NCI-H146 treated with DMSO at 0.1 percent for 48 hours (cell line): ENCODE measurements at regions not wholly inside any gene's neighbourhood (a gene's known extent, or its start where the extent isn't known, plus 50 kb on each side); places are given as distances from the start of the nearest gene placed in this dataset.

Experiments used
- DNase-seq: peaks from one replicate; lab custom pipeline; 2025; ENCODE audit not compliant: unreplicated experiment; lab: John Stamatoyannopoulos, UW

DNA sequence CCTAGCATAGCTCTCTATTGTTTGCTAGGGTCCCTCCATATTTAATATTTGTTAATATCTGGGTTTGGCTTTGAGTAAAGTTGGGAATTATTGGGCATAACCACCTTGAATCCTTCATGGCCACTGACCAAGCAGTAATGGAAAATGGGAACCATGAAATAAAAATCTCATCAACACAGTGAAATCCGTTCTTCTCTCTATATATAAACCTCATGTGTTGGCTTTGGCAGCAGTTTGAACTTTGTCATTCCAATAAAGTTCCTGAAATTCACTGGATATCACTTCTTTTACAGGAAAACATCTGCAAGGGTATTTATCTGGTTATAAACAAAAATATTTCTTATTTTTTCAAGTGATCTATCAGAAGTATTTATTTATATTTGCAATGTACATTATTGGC, 93.0 kb upstream of the MPDZ start:
- DNase-seq = no peak

DNA sequence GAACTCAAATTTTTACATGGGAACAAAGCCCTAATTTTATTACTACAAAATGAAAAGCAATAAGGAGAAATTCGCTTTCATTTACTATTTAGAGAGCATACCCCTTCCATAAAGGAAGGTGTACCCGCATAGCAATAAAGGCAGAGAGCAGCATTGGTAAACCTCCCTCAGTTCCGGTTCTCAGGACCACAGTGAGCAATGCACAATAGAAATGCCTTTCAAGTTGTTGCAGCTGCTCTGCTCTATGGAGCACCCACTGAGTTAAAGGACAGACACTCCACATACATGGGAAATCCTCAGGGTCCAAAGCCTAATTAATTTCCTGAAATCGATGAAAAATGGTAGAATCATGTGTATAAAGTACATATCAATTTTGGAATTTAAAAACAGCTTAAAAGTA, 89.9 kb upstream of the MPDZ start:
- DNase-seq = peak; percentile 73

DNA sequence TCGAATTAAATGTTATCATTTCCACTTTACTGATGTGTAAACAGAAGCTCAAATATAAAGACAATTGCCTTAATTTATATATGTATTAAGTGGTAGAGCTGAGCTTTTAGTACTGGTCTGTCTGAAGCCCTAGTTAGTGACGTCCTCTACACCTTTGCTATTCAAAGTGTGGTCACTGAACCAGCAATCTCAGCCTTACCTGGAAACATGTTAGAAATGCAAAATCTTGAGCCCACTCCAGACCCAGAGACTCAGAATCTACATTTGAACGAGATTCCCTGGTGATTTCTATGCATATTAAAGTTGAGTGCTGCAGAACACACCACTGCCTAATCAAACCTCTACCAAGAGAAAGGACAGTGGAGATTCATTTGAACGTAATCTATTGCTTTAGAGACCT, 88.3 kb upstream of the MPDZ start:
- DNase-seq = no peak

DNA sequence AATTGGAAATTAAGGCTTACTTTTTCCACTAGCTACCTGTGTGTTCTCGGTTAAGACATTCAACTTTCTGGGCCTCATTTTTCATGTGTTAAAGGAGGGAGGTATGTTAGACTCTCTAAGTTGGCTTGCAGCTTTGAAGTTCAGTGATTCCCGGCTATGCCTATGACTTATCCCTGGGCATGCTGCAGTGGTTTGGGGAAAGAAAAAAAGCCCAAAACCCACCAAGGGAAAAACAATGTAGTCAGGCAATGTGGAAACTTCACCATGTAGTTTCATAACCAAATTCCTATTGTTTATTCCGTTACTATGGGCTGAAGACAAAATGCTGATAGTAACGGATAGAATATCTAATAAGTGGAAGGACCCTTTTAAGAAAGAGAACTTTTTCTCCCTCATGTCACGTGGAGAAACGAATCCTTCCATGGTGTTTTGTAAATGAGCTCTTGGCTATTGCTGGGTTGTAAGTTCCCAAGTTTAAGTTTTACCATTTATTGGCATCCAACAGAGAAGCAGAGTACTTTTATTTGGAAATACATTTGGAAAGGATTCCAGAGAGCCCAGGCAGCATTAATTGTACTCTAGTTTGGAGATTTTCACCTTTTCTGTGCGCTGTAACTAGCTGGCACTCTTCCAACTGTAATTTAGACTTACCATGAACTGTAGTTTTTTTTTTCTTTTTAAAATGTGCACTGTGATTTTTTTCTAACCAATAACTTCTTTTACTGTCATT, 84.9 kb upstream of the MPDZ start:
- no peak for DNase-seq

DNA sequence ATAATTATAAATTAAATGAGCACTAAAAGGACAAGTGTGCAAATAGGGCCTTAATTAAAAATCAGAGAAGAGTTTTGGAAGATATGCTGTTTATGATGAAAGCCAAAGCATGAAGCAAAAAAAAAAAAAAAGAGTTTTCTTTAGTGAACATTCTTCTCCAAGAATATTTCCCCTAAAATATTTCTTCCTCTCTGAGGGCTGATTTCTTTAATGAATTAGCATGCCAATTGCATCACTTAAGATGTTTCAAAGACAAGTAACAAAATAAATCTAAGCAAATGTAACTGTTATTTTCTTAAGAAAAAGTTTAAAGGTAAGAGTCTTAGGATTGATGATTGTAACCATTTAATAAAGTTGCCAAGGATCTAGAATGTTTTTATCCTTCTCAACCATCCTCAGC, 81.6 kb upstream of the MPDZ start:
- no peak for DNase-seq

DNA sequence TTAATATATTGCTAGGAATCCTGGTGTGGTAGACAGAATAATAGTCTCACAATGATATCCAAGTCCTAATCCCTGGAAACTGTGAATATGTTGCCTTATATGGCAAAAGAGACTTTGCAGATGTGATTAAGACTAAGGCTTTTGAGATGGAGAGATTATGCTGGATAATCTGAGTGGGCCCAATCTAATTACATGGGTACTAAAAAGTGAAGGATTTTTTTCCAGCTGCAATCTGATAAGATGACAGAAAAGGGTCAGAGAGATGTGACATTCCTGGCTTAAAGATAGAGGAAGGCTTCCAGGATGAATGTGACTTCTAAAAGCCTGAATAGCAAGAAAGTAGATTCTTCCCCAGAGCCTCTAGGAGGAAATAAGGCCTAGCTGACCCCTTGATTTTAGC, 80.7 kb upstream of the MPDZ start:
- no peak for DNase-seq

DNA sequence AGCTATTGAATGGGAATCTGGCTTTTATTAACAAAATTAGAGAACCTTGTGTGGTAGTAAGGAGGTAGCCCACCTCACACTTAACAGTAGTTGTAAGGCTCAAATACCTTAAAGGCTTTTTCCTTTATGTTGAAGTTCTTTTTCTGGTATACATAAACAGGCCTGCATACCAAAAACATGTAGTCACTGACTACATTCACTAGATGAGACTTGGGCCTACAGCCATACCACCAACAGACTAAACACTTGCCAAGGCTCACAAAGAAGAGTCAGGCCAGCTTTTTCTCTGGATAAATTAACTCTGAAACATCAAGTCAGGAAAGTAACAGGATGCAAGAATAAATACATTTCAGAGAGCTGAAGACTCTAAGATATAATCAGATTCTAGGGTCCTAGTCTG, 78.6 kb upstream of the MPDZ start:
- DNase-seq = no peak

DNA sequence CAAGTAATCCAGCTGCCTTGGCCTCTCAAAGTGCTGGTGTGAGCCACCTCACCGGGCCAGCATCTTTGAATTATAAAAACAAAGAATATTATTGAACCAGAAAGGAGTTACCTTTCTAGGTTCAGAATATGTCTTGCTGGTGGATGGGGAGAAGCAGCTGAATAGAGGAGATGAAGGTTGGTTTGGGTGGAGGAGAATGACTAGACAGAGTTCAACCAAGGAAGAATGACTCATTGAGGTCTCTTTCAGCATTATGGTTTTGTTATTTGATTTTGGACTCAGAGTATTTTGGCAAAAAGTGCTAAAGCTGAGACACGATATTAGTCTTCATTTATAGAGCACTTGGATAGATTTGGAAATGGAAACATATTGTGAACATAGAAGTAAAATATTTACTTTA, 75.2 kb upstream of the MPDZ start:
- peak; percentile 18 for DNase-seq

DNA sequence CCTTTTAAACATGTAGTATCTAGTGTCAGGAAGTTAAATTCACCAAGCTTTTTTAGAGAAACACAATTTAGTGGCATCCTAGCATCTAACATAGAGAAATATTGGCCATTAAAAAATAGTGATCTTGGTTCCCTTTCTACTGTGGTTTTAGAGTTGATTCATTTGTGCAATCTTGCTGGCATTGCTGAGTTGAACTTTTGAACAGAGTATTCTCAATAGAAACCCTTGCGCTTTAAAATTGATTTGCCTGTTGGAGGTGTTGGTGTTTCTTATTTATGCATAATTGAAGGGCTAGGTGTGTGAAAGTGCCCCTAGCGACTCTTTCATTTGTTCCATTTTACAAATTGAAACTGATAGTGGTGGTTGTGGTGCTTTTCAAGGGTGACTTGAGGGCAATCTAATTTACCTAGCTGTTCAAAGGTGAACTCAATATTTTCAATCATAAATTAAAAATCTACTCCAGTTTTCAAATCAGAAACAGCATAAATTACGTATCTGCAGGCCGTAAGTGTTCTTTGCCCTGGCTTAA, 73.0 kb upstream of the MPDZ start:
- DNase-seq = no peak

DNA sequence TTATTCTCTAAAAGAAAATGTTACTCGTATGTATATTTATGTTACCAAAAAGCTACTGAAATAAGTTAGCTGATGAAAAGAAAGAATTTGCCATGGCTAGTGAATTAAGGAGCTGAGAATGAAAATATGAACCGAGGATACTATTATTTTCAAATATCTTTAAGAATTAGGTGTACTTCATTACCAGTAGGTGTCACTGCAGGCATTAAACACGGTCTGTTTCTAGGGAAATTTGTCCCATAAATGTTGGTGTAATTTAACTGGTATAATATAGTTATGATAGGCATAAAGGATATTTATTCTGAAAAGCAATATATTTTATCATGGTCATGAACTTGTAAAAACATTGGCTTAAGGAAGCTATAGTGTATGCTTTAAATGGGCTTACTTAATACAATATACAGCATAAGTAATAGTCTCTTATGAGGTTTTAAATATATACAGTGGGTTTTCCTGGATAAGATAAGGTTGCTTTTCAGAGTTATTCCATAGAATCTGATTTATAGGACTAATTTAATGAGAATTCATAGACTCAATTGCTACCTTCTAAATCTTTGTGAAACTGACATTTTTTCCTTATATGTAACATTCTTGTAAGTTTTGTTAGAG, 72.4 kb upstream of the MPDZ start:
- DNase-seq = peak; percentile 64

DNA sequence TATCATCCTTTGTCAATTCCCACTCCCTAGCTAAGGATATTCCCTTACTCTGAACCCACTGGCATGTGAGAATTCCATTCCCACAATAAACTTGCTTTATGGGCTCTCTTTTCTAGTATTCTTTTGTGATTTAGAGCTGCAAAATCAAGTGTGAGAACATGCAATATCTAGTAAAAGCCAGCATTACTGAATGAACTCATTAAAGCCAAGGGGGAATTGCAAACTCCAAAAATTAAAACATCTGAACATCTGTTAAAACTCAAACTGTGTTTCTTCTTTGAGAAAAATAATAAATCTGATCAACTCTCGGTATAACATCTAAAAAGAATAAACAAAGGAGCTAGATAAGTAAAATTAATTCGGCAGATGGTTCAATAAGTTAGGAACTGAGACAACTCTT, 53.1 kb upstream of the MPDZ start:
- DNase-seq = no peak

DNA sequence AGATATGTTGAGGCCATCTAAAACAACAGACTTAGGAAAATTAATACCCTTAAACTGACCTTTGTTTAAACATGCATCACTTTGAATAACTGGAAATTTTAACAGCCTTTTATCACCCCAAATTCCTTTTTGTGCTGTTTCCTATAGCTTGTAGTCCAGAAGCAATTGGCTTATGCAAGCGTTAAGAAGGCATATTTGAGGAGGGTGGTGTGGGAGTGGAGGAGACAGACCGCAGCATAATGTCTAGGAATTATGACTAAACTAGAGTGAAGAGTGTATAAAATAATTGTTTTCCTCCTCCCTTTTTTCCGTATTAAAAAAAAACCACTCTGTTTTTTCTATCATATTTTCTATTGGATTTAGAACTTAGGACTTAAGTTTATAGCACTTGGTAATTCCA, 51.8 kb upstream of the MPDZ start:
- no peak for DNase-seq

DNA sequence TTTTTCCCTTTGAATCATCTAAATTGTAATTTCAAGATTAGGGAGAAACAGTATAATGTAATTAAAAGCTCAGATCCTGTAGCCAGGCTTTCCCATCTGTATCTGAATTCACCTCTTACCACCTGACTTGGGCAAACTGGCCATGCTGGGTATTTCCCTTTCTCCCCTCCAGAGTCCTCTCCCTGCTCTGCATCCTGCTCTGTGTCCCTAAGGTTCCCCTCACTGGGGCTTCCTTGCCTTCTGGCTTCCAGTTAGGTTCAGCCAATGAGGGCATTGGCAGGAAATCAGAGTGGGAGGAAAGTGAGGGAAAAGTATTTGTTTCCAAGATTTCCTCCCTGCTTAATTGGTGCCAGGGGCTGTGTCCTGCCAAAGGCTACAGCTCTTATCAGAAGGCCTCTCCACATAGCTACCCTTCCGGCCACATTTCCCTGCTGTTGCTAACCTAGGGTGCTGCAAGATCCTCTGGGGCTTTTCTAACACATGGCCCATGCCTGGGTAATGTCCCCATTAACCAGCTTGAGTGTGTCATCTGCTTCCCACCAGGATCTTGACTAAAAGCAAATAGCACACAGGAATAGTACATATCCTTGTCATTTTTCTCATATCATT, 51.0 kb upstream of the MPDZ start:
- DNase-seq = peak; percentile 28
